Embryonic facial prominence (tissue), 1 donor: ENCODE measurements at regions not wholly inside any gene's neighbourhood (a gene's known extent, or its start where the extent isn't known, plus 50 kb on each side); places are given as distances from the start of the nearest gene placed in this dataset.

Experiments
- DNase-seq: peaks from one replicate; pipeline ENCODE4 v3.0.0-alpha.2; 2016; ENCODE audit errors: extremely low spot score

DNA sequence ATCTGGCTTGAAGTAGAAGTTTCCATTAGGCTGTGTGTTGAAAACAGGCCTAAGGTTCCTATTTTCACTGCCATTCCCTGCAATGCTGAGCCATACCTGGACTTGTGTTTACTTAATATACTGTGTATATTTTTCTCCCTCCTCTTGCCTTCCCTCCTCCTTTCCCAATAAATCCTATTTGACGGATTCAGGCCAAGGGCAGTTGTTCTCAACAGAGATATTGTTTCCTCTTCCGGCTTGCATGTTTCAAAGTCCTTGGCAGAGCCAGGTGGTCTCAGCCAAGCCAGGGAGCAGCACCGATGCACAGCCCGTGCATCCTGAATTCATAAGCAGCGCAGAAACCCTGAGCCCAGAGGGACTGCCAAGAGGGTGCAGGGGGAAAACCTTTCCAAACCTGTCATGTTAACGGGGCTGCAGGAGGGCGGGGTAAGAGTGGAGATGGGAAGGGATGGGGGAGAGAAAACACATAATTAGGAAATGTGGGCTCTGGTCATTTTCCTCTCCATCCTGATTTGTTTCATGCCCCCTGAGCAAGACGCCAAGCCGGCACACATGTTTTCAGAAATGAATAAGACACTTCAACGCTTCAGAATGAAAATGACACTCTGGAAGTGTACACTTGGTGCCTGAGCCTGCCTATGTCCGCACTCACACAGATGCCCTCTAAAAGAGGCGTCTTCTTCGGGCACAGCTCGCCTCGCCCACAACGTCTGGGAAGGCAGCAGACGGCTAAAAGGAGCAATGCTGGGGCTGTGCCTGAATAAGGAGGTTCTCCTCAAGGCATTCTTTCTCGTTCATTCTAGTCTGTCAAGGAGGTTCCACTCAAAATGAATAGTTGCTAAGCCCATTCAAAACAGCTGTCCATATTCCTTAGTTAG, 149.3 kb upstream of the UBL3 start:
- DNase-seq = no peak

DNA sequence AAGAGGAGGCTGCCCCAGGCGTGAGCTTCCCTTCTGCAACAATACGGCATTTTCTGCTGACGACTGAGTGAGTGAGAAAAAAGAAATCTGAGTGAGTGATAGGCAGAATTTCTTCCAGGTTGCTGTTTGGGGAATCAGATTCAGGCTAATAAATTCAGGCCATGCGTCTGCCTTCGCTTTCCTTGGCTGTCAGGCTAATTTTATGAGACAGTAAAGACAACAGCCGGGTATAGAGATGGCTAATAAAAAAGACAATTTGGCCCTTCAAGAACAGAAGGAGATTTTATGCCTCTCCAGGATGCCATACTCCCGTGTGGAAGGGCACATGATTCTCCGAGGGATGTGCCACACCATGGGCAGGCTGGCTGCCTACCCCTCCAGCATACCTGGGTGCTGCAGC, 145.9 kb upstream of the UBL3 start:
- no peak for DNase-seq

DNA sequence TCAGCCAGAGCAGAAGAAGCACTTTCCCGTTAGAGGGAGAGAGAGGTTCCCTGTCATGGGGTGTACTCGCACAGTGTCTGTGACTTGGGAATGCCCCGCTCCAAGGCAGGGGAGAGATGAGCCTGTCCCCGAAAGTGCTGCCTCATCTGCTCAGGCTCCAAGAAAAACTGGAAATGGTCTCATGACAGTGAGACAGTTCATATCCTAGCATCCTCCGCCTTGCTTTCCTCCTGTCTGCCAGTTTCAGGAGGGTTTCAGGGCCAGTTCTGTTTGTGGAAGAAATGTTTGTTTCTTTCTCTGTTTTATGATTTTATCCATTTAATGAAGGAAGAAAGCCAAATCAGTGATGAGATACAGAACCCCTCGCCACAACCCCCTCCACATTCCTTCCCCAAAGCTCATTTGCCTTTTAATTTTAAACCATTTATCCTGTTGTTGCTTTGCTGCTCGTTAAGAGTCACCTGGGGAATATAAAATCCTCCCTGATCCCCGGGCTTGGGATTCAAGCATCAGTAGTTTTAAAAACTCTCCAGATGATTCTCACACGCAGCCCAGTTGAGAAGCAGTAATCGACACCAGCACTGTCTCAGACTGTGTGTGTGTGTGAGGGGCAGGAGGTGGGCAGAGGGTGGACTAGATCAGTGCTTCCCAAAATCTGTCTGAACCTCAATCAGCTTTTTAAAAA, 144.6 kb upstream of the UBL3 start:
- no peak for DNase-seq

DNA sequence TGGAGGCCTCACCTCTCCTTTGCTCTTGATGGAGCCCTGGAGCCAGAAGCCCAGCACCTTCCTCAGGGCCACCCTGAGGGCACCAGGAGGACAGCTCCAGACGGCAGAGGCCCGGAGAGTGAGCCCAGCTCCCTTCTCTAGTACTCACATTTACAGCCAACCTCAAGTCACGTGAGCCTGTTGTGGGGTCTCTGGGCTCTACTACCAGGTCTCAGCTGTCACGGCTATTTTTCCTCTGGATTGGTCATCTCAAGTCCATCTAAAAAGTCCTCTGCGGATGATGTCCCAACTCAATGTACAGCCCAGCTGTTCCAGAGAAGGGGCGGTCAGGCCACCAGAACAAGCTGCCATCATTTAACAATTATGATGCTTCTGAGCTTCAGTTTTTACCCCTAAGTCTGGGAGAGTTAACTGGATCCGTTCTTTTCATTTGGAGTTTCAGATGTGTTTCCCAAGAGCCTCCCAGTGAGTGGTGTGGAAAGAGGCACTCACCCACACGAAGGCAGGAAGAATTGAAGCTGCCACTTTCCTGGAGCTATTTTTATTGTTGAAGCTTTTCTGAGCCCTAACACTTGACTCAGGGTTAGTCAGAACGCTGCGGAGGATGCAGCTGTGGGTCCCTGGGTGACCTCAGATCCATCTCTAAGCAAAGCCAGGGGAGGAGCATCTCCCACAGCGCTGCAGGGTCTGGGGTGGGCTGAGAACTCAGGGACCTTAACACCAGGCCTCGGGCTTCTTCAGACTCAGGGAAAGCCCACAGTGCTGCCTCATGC, 143.5 kb upstream of the UBL3 start:
- no peak for DNase-seq

DNA sequence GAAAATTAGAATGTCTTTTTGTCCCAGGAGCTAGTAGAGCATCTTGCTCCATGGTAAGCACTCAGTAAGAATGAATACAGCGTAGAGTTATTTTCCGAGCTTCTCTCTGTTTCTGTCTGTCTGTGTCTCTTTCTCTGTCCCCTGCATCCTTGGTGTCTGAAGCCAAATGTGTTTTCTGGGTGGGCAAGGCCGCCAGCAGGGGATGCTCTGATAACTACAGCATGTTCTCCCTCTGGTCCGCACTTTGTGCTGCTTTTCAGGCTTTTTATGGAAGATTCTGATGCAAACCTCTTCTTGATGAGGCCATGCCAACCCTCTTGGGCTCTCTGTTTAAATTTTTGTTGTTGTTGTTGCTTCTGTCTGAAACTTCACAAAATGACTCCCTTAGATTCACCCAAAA, 142.8 kb upstream of the UBL3 start:
- DNase-seq = no peak

DNA sequence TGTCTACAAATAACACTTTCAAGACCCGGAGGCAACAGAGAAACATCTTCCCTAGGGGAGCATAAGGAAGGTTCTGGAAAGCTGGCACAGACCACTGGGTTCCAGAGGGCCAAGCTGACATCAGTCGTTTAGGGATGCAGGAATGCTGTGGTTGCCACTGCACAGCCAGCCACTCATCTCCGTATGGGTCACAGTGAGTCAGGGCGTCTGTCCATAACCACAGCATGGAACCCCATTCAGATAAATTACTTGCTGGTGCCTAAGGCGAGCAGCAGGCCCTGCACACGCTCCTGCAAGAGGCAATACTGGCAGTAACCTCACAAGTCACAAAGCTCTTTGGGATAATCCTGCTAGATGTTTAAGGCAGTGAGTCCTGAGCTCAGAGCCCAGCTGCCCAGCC, 140.9 kb upstream of the UBL3 start:
- no peak for DNase-seq

DNA sequence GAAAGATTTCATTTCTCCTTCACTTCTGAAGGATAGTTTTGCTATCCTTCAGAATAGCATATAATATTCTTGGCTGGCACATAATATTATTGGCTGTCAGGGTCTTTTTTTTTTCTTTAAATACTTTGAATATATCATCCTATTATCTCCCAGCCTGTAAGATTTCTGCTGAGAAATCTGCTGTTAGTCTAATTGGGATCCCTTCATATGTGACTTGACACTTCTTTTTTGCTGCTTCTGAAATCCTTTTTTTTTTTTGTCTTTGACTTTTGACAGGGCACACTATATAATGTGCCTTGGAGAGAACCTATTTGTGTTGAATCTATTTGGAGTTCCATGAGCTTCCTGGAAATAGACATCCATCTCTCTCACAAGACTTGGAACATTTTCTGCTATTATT, 136.9 kb upstream of the UBL3 start:
- no peak for DNase-seq

DNA sequence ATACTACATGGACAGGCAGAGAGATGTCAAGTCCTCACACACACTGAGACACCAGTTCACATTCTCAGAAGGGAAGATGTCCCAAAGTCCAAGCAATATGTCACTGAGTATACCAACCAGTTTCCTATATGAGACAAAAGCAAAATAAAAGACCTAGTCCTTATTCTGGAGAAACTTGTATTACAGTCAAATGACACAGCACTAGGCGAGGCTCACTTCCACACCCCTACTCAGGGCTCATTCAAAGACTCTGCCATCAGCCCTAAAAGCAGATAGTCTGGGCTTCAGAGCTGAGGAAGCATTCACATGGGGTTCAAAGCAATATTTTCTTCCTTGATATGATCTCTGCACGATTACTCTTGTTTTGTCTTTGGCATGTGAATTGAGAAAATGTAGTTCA, 129.9 kb upstream of the UBL3 start:
- no peak for DNase-seq

DNA sequence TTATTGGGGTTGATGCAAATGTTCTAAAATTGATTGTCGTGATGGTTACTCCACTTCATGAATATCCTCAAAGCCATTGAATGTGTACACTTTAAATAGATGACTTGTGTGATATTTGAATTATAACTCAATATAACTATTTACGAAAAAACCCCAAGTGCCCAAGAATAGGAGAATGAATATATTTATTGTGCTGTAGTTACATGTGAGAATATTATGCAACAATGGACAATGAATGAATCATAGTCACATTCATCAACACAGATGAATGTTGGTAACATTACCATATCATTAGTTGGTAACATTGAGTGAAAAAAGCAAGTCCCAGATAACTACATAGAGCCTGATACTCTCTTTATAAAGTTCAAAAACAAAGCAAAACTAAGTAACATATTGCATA, 127.8 kb upstream of the UBL3 start:
- DNase-seq = no peak

DNA sequence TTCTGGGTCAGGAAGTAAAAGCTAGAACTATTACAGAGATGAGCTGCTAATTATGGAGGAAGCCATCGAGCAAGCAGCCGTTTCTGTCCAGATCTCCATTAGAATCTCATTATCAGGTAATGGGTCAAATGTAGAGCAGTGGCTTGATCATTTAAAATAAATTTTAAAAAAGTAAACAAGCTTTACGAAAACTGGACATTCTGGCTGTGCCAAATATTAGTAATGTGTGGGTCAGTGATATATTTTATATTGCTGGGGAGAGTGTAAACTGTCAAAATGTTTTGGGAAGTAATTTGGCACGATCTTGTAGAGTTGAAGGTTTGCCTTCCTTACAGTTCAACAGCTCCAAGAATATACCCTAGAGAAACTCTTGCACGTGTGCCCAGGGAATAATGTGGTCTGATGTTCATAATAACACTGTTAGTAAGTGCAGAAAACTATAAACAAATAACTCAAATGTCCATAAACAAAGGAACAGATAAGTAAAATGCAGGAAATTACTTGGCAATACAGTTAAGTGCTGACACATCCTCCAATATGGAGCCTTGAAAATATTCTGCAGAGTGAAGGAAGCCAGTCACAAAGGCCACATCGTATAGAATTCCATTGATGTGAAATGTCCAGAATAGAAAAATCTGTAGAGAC, 127.2 kb upstream of the UBL3 start:
- no peak for DNase-seq

DNA sequence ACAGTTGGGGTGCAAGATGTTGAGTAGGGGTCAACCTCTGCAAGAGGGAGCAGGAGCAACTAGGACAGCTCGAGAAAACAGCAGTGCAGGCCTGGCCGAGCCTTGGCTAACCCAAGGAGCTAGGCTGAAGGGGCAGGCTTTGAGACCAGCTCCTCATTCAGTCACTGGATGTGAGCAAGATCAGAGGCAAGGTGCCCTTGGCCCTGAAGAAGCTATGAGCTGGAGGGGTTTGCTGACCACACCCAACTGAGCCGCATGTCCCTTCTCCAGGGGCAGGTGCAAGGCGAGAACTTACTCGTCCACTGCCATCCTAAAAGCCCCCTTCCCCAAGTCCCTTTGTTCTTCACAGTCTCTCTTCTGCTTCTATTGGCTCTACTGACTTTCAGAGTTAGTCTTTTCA, 126.1 kb upstream of the UBL3 start:
- no peak for DNase-seq

DNA sequence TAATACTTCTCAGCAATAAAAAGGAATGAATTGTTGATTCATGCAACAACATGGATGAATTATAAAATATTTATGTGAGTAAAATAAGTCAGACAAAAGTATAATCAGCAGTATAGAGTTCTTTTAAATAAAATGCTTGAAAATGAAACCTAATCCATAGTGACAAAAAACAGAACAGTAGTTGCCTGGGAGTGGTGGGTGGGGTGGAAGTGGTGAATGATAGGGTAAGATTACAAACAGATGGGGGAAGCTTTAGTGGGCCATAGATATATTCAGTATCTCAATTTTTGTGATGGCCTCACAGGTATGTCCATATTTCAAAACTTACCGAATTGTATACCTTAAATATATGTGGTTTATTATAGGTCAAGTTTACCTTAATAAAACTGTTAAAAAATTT, 124.9 kb upstream of the UBL3 start:
- DNase-seq = no peak

DNA sequence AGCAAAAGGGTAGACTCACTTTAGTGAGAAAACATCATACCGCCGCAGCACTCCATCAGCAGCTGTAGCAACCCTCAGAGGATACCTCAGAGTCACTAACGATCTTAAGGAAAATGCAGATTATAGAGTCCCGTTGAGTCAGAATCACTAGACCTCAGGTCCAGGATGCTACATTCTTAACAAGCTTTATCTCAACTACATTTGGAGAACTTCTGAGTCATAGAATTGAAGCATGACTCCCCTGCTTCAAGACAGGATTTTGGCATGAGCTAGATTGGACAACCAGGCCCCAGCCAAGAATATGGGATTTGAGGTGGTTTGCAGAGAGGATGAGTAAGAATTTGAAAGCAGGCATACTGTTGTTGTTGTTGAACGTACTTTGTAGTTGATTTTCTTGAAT, 118.9 kb upstream of the UBL3 start:
- no peak for DNase-seq

DNA sequence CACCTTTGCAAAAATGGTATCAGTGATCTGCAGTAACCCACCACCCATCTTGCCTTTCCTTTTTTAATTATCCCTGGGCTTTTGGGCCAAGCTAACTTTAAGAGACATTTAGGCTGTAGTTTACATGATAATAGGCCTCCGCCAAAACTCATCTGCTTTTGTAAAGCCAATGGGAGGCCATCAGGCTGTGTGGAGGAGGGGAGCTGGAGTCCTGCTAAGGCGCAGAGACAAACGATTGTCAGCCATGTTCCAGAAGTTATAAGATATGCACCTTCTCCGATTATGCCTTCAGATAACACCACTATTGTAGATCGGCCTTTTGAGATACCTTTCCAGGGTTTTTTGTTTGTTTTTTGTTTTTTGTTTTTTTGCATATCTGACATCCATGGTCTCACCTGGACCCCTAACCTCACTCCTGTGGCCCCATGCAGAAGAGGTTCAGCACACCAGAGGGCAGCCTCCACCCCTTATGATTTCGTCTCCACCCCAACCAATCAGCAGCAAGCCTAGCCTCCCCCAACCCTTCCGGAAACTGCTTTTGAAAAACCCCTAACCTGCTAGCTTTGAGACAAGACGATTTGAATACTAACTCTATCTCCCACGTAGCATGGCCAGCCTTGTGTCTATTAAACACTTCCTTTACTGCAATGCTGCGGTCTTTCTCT, 113.9 kb upstream of the UBL3 start:
- DNase-seq = no peak

DNA sequence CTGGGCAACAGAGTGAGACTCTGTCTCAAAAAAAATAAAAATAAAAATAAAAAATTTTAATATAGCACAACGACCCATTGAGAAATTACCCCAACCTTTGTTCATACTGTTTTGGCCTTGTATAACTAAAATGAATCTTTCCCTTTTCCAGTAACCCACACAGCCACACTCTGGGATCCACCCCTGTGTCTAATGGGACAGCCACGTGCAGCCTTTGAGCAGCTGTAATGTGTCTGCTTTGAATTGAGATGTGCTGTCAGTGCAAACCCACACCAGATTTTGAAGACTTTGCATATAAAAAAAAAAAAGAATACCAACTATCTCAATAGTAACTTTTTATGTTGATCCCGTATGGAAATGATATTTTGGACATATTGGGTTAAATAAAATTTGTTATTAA, 112.7 kb upstream of the UBL3 start:
- DNase-seq = no peak

DNA sequence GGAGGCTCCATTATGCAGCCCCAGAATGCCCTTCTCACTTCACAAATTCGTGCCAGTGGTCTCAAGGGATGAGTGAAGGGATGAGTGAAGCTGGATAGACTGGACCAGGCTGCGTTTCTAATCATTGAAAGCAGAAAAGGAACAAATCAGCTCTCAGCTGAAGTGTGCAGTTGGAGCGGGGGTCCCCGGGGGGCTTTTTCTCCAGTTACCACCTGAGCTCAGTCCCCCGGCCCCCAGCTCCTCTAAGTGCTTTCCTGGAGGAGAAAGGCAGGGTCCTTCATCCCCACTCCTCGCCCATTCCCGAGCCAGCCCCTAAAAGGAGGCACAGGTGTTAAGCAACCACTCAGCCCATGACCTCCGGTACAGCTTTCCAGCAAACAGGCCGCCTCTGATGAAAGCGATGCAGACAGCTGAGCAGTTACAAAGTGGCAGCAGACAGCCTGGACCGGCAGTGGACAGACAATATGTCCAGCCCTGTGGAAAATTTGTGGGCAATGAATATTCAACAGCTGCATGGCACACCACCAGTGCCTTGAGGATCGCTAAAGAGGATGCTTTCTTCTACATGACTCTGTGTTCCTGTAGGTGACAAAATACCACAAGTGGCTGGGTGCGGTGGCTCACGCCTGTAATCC, 110.7 kb upstream of the UBL3 start:
- DNase-seq = no peak

DNA sequence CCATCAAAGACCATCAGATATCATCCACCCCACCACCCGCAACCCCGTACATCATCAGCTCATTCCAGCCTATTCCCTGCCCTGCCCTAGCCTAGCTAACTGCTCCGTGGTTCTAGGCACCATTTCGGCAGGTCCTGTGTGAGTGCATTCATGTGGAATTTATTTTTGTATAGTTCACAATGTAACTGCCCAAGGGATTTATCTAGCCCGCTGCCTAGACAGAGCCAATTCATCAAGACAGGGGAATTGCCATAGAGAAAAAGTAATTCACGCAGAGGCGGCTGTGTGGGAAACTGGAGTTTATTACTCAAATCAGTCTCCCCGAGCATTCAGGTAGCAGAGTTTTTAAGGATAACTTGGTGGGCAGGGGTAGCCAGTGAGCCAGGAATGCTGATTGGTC, 109.2 kb upstream of the UBL3 start:
- no peak for DNase-seq

DNA sequence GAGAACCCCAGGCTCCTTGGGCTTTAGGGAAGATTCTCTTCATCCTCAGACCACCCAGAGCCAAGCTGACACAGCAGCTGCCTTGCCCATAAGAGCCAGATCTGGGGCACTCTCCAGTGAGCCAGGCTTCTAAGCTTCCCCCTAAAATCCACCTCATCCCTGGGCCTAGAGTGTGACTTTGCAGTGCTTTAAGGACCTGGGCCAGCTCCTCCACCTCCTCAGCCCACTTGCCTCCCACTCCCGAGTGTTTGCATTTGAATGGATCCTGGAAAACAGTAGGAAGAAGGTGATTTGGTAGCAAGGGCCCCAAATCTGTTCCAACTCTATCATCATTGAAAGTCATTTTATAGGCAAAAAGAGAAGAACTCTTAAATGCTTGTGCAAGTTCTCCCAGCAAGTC, 108.7 kb upstream of the UBL3 start:
- no peak for DNase-seq

DNA sequence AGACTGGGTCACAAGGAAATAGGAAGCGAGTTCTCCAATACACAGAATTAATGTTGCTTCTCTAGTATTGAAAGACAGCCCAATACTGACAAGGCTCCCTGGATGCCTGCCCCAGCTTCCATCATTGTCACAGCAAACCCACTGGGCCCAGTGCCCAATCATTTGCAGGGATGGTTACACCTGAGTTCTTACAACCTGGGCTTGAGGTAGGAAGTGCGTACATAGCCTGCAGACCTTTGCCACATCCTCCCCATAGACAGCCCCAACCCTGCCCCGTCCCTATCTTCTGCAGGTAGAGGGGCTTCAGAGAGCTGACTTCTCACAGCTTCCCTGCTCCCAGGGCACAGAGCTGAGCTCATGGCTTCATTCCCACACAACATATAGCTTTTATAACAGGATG, 108.1 kb upstream of the UBL3 start:
- no peak for DNase-seq

DNA sequence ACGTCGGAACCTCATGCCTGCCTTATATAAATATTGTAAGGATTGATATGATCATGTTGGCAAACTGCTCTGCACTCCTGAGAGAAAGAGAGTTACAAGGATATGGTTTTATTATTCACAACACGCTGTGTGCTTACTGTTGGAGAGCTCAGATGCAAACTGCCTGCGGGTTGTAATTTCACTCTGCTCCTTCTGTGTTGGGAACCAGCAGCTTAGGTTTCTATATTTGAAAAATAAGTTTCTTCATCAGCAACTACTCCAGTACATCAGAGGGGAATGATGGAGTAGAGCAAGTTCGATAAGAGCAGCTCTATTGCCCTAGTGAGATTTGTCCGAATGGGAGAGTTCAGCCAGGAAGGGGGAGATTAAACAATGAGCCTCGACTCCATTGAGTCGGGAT, 106.9 kb upstream of the UBL3 start:
- DNase-seq = no peak

DNA sequence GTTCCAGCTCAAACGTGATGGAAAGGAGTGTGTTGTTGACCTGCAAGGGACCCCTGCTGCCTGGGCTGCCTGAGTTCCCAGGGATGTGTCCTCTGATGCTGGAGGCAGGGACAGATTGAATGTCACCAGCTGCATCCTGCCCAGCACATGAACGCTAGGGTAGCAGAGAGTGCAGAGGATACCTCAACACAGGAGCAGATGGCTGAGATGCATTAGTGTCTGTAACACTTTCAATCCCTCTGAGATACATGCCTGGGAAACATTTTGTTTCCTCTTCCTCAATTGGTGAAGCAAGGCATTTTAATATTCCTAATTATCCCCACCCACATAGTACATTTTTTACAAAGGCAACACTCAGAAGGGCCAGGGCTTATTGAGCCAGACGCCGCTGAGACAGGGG, 106.4 kb upstream of the UBL3 start:
- DNase-seq = no peak
